HG03103 (cell line): ENCODE measurements at regions not wholly inside any gene's neighbourhood (a gene's known extent, or its start where the extent isn't known, plus 50 kb on each side); places are given as distances from the start of the nearest gene placed in this dataset.

Experiments used
- ATAC-seq: cut with Tn5 transposase; IDR thresholded peaks from one replicate; pipeline ENCODE4 v1.9.1; 2021; ENCODE audit warnings: low read depth; ENCODE audit not compliant: unreplicated experiment

DNA sequence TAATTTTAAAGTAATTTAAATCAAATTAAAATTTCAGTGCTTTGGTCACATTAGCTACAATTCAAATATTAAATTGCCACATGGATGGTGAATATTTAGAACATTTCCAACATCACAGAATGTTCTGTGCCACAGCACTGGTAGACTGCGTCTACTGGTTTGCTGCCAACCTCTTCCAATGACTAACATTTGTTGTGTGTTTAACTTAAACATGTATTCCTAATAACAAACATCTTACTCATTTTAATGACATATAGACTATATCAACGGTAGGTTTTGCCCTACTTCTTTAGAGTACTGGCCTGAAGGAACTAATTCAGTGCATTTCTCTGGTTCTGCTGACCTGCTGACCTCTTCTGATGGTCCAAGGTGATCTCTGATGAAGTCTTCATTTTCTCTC is 157.6 kb downstream of the DCK start:
- no peak for ATAC-seq

DNA sequence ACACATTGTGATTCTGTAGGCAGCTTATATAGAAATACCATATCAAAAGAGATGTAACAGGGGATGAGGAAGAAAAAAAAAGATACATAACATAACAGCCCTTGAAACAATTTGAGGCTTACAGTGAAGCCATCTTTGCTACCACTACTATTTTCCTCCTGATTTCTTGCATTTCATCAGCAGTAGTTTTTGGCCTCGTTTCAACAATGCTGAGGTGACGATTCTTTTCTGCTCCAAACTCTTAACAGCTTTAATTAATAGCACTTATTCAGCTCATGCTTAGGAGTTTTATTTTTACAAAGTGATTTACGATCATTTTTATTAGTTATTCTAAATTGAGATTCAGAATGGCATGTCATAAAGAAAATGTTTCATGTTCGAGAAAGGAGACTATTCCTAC is 163.2 kb downstream of the DCK start:
- ATAC-seq = no peak

DNA sequence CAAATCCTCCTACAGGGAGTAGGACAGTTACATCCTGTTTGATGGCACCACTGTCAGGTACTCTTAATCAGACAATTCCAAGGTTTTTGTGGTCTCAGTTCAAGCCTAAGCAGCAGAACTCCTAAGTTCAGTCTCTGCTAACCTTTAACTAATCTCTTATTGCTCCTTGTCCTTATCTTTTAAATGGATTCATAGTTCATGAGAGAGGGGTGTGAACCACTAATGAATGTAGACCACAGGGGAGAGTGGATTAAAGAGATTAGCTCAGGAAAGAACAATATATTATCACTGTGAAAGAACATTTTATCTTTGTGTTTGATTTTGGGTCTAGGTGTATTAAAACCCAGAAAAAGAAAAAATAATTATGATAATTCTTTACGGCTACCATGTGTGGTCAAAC is 168.9 kb downstream of the DCK start:
- no peak for ATAC-seq

DNA sequence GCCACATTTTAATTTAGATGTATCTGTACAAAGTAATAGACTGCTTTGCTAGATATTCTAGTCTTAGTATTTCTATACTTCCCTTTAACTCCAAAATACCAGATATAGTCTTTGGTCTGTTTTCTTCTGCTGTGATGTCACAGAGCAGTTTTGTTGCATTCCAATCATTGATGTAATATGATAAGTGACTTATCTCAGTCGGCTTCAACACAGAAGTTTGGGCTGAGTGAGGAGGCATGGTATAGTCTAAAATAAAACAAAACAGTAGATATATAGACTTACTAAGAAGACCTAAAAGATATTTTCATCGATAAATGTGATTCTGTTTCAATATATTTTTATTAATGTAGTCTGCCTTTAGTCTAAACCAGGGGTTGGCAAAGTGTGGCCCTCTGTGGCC is 169.9 kb downstream of the DCK start:
- no peak for ATAC-seq

DNA sequence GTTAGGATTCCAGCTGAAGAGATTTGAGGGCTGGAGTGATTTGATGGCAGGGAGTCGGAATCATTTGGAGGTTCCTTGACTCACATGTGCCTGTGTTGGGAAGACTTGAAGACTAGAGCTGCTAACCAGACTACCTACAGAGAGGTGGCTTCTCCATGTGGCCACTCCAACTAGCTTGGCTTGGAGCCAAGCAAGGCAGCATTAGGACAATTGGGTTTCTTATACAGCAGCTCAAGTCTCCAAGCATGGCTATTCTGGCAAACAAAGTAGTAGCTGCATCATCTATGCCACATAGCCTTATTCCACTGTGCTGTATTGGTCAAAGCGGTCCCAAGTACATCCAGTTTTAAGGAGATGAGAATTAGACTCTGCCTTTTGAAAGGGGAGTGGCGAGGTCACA is 171.7 kb upstream of the SLC4A4 start:
- no peak for ATAC-seq

DNA sequence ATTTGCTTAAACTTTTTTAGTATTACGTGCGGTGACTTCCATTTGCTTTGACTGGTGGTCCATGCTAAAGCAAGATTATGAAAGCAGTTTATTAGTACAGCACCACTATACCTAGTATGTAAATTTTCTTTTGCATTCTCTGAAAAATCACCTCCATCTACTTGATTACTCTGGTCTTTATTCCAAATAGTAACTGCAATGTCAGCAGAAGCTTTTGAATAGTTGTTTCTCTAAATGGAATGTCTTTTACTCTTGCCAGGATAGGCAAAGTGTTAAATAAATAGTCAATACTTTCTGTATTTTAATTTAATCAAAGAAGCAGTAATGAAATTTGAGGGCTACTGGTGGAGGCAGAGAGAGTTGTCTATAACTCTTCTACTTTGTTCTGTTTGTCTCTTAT is 167.2 kb upstream of the SLC4A4 start:
- no peak for ATAC-seq

DNA sequence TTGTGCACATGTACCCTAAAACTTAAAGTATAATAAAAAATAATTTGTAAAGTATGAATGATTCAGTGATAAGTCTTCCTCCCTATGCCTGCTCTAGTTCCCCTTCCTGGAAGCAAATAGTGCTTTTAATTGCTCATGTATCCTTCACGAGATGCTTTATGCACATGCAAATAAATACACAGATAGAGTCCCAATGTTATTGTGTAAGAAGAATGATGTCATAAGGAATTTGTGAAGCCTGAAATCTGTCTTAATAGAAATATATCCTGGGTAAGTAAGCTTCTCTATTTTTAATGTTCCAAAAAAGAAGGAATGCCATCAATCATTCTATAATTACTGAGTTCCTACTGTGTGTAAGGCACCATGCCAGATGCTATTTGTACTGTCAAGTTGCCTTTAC is 157.5 kb upstream of the SLC4A4 start:
- no peak for ATAC-seq

DNA sequence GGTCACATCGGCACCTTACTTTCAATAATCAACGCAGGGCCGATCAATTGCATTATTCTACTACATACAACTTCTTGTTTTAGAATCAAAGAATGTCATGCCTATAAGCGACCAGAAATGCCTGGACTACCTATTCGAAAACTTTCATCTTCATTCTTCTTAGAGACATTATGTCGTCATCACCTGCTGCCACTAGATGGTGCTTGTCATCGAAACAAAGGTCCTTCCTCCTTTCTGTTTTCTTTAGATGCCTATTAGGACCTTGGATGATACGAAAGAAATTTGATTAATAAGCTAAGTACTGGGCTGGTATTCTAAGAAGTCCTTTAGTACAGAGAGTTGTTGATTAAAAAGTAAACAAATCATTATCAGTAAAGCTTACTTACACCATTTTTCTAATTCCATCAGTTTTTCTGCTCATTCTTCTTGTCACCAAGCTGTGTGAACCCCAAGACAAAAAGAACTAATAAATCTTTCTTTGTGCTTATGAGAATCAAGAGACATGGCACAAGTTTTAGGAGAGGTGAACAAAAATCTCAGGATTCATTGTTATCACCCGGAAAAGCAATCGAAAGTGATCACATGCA is 154.5 kb upstream of the SLC4A4 start:
- peak; percentile 88 for ATAC-seq

DNA sequence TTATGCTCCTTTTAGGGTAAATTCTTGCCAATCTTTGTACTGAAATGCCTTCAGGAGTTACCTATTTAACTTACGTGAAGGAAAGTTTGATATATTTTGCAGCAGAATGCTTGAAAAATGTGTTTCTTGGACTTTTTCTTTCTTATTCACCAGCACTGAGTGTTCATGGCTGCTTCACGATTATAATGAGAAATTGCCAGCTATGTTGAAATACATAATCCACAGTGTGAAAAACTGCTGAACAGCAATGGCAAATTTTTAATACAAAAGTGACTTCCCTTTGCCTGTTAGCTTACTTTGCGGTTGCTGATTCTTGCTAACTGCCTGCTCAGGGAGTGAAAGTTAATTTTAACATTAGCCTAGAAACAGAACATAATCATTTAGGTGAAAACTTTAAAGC is 153.8 kb upstream of the SLC4A4 start:
- no peak for ATAC-seq

DNA sequence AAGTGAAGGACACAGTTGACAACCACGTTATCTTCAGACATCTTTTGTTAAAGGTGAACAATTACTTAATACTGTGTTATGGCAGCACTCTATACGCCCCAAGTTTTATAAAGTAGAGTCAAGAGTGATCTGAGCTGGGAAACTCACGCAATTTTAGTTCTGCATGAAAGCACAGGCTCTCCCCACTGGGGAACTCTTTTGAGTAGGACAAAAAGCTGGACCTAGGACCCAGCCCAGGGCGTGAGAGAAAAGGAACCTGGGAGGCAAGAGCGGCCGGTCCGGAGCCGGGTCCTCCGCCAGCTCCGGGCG is 152.6 kb upstream of the SLC4A4 start:
- ATAC-seq = no peak

DNA sequence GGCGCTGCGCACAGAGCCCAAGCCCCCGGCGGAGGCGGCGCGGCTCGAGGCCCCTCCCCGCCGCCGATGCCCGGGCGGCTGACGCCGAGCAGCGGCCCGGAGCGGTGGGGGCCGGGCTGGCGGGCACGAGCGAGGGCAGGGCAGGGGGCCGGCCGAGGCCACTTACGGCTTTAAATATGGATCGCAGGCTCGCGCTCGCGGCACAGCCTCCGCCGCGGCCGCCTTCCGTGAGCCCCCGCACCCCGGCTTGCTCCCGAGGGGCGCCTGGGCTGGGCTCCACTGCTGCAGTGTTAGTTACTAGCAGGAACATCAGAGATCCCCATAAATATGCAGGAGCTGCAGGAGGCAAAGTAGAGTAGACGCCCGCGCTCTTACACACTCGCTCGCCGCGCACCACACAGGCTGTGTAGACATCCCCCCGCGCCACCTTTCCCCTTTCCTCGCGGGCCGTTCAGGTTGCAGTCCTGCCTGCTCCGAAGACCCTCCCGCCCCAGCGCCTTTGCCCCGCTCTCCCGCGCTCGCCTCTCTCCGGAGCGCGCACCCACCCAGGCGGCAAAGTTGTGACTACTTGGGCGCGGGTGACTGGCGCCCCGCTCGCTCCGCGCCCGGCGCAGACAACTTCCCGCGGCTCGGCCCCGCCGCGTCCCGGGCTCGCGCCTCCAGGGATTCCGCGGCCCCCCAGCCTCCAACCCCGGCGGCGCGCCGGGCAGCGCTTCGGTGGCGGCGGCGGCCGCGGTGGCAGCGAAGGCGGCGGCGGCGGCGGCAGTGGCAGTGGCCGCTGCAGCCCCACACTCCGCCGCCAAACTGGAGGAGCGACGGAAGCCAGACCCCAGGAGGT is 152.0 kb upstream of the SLC4A4 start:
- no peak for ATAC-seq

DNA sequence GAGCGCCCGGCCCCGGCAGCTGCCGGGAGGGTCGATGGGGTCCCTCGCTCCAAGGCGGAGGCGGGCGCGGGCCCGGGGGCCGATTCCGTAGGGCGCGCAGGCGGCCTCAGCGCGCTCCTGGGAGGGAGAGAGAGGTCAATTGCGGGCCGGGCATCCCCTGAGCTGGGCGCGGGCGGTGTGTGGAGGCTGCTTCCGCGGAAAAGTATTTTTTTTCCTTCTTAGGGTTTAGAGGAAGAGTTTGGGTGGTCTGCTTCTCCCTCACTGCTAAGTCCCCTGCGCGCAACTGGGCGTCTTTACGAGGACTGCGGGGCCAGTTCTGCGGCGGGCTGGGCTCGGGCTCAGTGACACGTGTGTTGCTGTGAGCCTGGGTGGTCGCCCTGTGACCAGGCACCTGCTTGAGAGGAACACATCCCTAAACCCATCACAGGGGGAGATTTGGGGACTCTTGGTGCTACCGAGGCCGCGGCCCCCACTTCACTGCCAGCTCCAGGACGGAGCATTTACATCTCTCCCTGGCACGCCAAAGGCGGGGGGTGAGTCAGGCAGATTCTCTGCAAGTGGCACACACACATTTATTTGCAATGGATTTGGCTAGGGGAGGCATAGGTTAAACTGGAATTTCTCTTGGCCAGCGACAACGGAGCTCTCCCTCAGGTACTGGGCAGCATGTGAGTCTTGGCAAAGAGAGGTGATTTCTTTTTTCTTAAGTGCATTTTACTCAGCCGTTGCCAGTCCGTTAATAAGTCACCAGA is 151.2 kb upstream of the SLC4A4 start:
- ATAC-seq = no peak

DNA sequence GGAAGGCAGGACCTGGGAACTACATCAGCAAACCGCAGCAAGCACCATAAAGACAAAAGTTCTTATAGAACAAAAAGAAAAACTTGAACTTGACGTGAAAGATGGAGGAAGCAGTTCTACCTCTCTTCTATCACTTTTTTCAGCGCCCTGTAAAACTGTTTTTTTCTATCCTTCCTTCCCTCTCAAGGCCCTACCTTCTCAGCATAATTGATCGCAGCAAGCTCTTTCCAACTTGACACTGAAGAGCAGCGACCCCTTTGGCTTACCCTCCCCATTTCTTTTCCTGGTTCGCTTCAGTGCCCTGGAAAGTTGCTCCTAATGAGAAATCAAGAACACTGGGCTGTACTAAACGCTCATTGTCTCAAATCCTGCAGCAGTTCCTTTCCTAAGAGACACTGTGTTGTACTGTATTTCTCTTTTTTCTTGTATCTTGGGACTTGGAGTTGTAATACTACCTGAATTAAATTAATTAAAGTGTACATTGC is 150.6 kb upstream of the SLC4A4 start:
- ATAC-seq = no peak

DNA sequence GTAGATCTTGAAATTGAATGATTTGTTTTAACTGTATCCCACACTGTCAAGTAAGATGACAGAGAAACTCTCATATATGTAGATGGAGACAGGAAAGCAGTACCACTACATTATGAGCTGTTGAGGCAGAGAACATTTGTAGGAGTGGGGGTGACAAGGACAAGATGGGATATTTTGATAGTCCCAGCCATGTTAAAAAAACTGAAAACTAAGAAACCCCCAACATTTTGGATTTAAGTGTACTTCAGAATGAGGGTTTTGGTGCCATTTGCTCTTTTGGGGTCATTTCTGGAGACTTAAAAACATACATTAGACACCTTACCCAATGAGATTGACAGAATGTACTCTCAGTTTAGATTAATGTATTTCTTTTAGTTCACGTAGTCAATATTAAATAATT is 149.9 kb upstream of the SLC4A4 start:
- no peak for ATAC-seq

DNA sequence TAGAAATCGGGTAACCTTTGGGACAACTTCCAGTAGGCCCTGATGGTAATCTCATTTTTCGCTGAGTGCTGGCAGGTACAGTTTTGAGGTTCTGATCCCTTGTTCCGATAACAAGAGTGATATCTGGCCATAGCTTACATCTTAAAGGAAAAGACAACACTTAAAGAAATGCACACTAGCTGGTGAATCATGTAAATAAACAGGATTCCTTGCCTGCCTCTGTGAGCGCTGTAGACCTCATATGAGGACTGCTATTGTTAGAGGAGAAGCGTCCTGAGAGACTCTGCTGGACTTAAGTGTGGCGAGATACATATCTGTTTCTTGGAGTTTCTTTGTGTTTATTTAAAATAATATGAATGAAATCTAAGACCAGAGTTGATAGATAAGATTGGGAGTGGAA is 149.3 kb upstream of the SLC4A4 start:
- ATAC-seq = no peak

DNA sequence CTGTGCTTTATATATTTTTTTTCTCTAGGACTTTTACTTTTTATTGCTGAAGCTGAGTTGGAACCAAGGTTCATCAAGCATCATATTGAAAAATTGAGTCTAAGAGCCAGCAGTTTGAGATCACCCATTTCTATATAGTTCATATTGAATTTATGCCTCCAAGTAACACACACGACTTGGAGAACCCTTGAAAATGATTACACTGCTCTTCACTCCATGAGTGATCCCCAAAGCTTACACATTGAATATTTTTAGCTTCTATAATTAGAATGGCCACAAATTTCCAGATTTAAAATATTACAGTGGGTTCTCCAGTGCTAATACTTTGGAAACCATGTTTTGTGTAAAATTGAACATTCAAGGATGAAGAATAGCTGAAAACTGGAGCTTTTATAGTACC is 144.4 kb upstream of the SLC4A4 start:
- no peak for ATAC-seq

DNA sequence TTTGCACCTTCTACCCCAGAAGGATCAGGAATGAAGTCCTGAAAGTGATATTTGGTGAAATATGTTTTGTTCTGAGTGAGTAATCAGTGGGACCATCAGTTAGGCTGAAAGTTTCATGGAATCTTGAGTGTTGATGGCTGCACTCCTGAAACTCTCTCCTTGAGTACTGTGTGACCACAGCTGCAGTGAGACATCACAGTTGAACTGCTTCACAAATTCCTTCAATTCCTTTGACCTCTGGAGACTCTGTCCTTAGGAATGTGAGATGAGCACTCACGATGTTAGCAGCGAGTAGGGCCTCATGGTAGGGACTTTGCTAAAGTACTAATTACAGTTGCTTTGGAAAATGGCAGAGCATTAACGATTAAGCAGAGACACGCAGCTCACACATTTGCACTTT is 142.9 kb upstream of the SLC4A4 start:
- ATAC-seq = no peak

DNA sequence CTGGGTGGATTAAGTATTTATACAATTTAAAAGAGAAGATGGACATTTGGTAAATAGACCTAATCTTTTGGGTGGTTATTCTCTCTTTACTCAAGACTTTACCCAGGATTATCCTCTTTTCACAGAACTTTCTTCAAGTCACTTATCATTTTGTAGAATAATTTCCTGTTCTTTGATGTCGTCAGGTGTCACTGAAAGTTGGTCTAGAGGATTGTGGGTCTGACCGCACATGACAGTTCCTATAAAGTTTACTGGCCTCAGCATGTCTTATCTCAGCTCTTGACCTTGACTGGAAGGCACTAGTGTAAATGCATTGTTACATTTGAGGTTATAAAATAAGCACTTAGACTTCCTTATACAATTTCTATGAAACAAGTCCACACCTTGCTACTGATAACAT is 139.9 kb upstream of the SLC4A4 start:
- no peak for ATAC-seq

DNA sequence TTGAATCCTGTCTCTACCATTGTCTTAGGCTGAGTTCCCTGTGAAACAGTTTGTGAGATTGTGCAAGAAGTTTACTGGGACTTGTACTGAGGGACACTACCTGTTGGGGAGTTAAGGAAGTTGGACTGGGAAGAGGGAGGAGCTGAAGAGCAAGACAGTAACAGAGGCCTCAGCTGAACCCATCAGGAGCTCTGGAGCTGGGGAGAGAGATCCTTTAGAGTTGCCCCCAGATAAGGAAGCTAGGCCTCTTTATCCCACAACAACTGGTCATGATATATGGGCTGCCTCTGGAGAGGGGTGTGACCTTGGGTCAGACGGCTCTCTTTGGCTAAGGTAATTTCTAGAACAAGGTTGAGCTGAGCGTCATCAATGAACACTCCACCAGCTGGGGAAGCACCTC is 137.8 kb upstream of the SLC4A4 start:
- ATAC-seq = no peak

DNA sequence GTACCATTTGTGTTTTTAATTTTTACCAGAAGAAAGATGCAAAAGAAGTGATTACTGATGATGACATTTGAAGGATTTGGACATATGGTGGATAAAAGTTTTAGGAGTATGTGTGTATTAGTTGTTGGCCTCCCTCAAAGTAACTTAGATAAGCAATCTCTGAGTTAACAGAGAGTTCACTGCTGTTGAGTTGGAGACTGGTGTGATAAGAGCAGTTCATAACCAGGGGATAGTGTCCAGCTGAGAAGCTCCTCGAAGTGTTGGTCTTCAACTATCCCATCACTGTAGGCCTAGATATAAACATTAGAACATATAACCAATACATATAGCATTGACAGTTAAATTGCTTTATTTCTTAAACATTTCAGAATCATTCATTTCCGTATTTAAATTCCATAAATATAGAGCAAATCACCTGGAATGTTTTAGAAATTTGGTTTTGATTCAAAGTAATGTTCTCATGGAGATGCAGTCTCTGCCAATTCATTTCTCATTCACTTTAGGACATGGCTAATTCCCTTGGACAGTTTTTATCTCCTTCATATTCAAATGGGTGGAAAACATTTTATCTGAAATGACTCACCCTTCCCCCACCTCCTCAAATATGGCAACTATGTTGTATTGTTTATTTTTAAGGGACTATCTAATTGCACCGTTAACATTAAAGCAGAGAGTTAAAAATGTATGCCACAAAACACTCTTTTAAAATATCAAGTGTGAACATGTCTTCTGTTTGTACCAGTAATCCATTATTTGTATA is 136.8 kb upstream of the SLC4A4 start:
- ATAC-seq = no peak

DNA sequence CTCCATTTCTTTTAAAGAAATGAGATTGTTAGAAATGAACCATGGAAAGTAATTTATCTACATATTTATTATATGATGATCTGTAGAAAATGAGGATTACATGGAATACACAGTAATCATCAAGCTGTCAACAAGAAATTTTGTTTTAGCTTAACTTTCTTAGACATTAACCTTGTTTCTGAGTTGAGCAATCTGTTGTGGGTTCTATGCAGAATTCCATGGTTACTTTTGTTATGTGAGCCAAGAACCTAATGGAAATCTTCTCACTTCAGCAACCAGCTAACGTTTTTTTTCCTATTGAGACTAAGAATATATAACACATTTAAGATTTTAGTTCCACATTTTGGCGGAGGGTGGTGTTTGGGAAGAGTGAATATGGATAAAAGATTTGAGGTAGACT is 136.1 kb upstream of the SLC4A4 start:
- no peak for ATAC-seq
